Kidney epithelial cell (primary cell): ENCODE measurements at regions not wholly inside any gene's neighbourhood (a gene's known extent, or its start where the extent isn't known, plus 50 kb on each side); places are given as distances from the start of the nearest gene placed in this dataset.

Experiments used
- DNase-seq: peaks from one replicate; pipeline ENCODE4 v3.0.0-alpha.2; 2010; ENCODE audit warnings: low read depth
- H3K27me3 ChIP-seq: 2 replicates; pipeline ENCODE4 v1.6.0; 2011; ENCODE audit warnings: low read length; ENCODE audit not compliant: control insufficient read depth, insufficient read depth
- H3K36me3 ChIP-seq: 2 replicates; pipeline ENCODE4 v1.5.1; 2011; ENCODE audit warnings: low read length; ENCODE audit not compliant: control insufficient read depth, insufficient read depth
- H3K4me3 ChIP-seq: 2 replicates; pipeline ENCODE4 v1.5.1; 2011; ENCODE audit warnings: low read depth, mild to moderate bottlenecking, control low read depth, low read length
- TF ChIP-seq, protein P1 (sequence below): IDR thresholded peaks from 2 replicates; pipeline ENCODE4 v1.5.1; 2011; ENCODE audit warnings: mild to moderate bottlenecking, moderate library complexity, low read length, control low read depth, inconsistent platforms; ENCODE audit not compliant: insufficient read depth, poor library complexity, severe bottlenecking

- H3K36me3 ChIP-seq, result no peaks in the 10 kb centered on the region
- no peak overlapping the region for H3K4me3 ChIP-seq
- H3K27me3 ChIP-seq, result no peaks in the 10 kb centered on the region
- DNase-seq, result no peak
- TF ChIP-seq, protein P1, sequence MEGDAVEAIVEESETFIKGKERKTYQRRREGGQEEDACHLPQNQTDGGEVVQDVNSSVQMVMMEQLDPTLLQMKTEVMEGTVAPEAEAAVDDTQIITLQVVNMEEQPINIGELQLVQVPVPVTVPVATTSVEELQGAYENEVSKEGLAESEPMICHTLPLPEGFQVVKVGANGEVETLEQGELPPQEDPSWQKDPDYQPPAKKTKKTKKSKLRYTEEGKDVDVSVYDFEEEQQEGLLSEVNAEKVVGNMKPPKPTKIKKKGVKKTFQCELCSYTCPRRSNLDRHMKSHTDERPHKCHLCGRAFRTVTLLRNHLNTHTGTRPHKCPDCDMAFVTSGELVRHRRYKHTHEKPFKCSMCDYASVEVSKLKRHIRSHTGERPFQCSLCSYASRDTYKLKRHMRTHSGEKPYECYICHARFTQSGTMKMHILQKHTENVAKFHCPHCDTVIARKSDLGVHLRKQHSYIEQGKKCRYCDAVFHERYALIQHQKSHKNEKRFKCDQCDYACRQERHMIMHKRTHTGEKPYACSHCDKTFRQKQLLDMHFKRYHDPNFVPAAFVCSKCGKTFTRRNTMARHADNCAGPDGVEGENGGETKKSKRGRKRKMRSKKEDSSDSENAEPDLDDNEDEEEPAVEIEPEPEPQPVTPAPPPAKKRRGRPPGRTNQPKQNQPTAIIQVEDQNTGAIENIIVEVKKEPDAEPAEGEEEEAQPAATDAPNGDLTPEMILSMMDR, result no peak
These were observed 110.3 kb upstream of the PTCH1 start for GRCh38 chr9:95626885-95627558.

DNA sequence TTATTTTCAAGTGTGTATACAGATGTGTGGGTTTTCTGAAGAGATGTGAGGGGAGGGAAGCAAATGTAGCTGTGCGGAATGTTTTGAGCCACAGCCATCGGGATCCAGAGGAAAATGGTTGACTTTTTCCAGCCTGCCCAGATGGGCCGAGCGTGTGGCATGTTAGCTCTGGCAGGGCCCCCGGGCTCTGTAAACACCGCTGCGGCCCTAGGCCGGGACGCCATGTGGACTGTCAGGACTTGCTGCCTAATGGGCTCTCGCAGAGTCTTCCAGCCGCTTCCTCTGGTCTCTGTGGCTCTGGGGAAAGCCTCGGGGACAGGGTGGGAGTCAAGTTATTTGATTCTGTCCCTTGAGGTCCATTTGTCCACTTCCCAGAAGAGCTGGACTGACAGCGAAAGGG lies 109.6 kb upstream of the PTCH1 start:
- Histone ChIP-seq H3K36me3 (no peaks in the 10 kb centered on the region), H3K4me3 (no peak overlapping the region), H3K27me3 (no peaks in the 10 kb centered on the region)
- no peak for DNase-seq
- TF ChIP-seq, protein P1, result no peak

GRCh38 chr9:95623640-95624039 lies 106.9 kb upstream of the PTCH1 start:
- Histone ChIP-seq H3K27me3 (no peaks in the 10 kb centered on the region), H3K36me3 (no peaks in the 10 kb centered on the region), H3K4me3 (no peak overlapping the region)
- TF ChIP-seq, protein P1, result no peak
- no peak for DNase-seq

- no peaks in the 10 kb centered on the region for H3K36me3 ChIP-seq
- DNase-seq, result no peak
- H3K27me3 ChIP-seq, result no peaks in the 10 kb centered on the region
- TF ChIP-seq, protein P1, result no peak
- no peak overlapping the region for H3K4me3 ChIP-seq
These were observed 104.0 kb upstream of the PTCH1 start for GRCh38 chr9:95620722-95621121.

- H3K4me3 ChIP-seq, result no peak overlapping the region
- no peaks in the 10 kb centered on the region for H3K36me3 ChIP-seq
- H3K27me3 ChIP-seq, result no peaks in the 10 kb centered on the region
- no peak for DNase-seq
- TF ChIP-seq, protein P1, result no peak
These were observed 103.5 kb upstream of the PTCH1 start for GRCh38 chr9:95620314-95620713.

GRCh38 chr9:95615246-95615645 lies 98.5 kb upstream of the PTCH1 start:
- TF ChIP-seq, protein P1, result no peak
- H3K4me3 ChIP-seq, result no peak overlapping the region
- no peaks in the 10 kb centered on the region for H3K36me3 ChIP-seq
- DNase-seq, result no peak
- H3K27me3 ChIP-seq, result no peaks in the 10 kb centered on the region
